Duodenal mucosa (tissue), 2 donors: ENCODE measurements at regions not wholly inside any gene's neighbourhood (a gene's known extent, or its start where the extent isn't known, plus 50 kb on each side); places are given as distances from the start of the nearest gene placed in this dataset.
"Not testable (repeated sequence)": the region's sequence is repeated elsewhere in the genome, so short reads cannot be mapped to it uniquely, and the experiment has no call there.

Experiments
- H3K27ac ChIP-seq: one replicate; pipeline ENCODE4 v1.7.0; 2013; ENCODE audit warnings: low read depth, low read length
- H3K27me3 ChIP-seq, 2 donors: one replicate each; pipeline ENCODE4 v1.7.0; 2013; ENCODE audit warnings: low read length in 2 of 2, control low read depth in 1 of 2; ENCODE audit not compliant: insufficient read depth in 2 of 2, control insufficient read depth in 1 of 2
- H3K36me3 ChIP-seq, 2 donors: one replicate each; pipeline ENCODE4 v1.7.0; 2013; ENCODE audit warnings: low read length in 2 of 2, control low read depth in 1 of 2; ENCODE audit not compliant: insufficient read depth in 2 of 2, control insufficient read depth in 1 of 2
- H3K4me1 ChIP-seq, 2 donors: one replicate each; pipeline ENCODE4 v1.7.0; 2013; ENCODE audit warnings: low read length in 2 of 2, control low read depth in 1 of 2; ENCODE audit not compliant: insufficient read depth in 2 of 2, control insufficient read depth in 1 of 2
- H3K4me3 ChIP-seq, 2 donors: one replicate each; pipeline ENCODE4 v1.7.0; 2013; ENCODE audit warnings: low read length in 2 of 2, low read depth in 1 of 2
- H3K9ac ChIP-seq, 2 donors: one replicate each; pipeline ENCODE4 v1.7.0; 2013; ENCODE audit warnings: low read length in 2 of 2, low read depth in 1 of 2
- H3K9me3 ChIP-seq, 2 donors: one replicate each; pipeline ENCODE4 v1.7.0; 2013; ENCODE audit warnings: low read length in 2 of 2, control low read depth in 1 of 2; ENCODE audit not compliant: control insufficient read depth in 1 of 2

DNA sequence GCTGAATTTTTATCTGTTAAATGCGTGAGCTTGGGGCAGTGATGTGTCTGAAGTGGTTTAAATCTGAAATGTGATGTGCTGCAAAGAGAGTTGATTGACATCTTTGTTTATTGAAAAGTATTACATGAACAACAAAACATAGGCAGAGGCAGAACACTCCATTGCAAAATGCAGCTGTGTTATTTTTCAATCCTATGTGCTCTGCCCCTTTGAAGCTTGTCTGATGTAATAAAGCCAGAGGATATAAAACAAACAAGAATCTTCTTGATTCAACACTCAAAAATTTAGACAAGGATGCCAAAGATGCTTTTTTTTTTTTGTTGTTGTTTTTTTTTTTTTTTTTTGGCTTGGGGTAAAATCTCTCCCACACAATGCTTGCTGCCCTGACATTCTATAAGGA lies 482.4 kb upstream of the MMS22L start:
- H3K27me3 ChIP-seq, result no peaks in the 10 kb centered on the region
- no peak overlapping the region for H3K27ac ChIP-seq
- no peaks in the 10 kb centered on the region for H3K9me3 ChIP-seq
- H3K9ac ChIP-seq, result no peak overlapping the region
- H3K4me1 ChIP-seq, result no peaks in the 10 kb centered on the region
- H3K4me3 ChIP-seq, result no peak overlapping the region
- H3K36me3 ChIP-seq, result no peaks in the 10 kb centered on the region

GRCh38 chr6:97771372-97771771 lies 488.4 kb upstream of the MMS22L start:
- no peak overlapping the region for H3K4me3 ChIP-seq
- H3K27ac ChIP-seq, result no peak overlapping the region
- no peaks in the 10 kb centered on the region for H3K27me3 ChIP-seq
- no peaks in the 10 kb centered on the region for H3K4me1 ChIP-seq
- H3K9me3 ChIP-seq, result no peaks in the 10 kb centered on the region
- no peak overlapping the region for H3K9ac ChIP-seq
- no peaks in the 10 kb centered on the region for H3K36me3 ChIP-seq

GRCh38 chr6:97775012-97775411 lies 492.0 kb upstream of the MMS22L start:
- no peaks in the 10 kb centered on the region for H3K36me3 ChIP-seq

GRCh38 chr6:97778290-97779038 lies 495.4 kb upstream of the MMS22L start:
- Histone ChIP-seq H3K4me1 (no peaks in the 10 kb centered on the region), H3K4me3 (no peak overlapping the region), H3K9ac (no peak overlapping the region), H3K27me3 (no peaks in the 10 kb centered on the region), H3K9me3 (no peaks in the 10 kb centered on the region), H3K36me3 (no peaks in the 10 kb centered on the region), H3K27ac (no peak overlapping the region)

More at GRCh38 chr6:97775012-97775411, 492.0 kb upstream of the MMS22L start:
- H3K27me3 ChIP-seq, result no peaks in the 10 kb centered on the region
- no peaks in the 10 kb centered on the region for H3K9me3 ChIP-seq
- no peak overlapping the region for H3K27ac ChIP-seq
- no peak overlapping the region for H3K4me3 ChIP-seq
- no peaks in the 10 kb centered on the region for H3K4me1 ChIP-seq
- H3K9ac ChIP-seq, result no peak overlapping the region

- not testable (repeated sequence) for H3K9ac ChIP-seq, H3K4me3 ChIP-seq
Observed at GRCh38 chr6:97779039-97779766, 496.2 kb upstream of the MMS22L start.

DNA sequence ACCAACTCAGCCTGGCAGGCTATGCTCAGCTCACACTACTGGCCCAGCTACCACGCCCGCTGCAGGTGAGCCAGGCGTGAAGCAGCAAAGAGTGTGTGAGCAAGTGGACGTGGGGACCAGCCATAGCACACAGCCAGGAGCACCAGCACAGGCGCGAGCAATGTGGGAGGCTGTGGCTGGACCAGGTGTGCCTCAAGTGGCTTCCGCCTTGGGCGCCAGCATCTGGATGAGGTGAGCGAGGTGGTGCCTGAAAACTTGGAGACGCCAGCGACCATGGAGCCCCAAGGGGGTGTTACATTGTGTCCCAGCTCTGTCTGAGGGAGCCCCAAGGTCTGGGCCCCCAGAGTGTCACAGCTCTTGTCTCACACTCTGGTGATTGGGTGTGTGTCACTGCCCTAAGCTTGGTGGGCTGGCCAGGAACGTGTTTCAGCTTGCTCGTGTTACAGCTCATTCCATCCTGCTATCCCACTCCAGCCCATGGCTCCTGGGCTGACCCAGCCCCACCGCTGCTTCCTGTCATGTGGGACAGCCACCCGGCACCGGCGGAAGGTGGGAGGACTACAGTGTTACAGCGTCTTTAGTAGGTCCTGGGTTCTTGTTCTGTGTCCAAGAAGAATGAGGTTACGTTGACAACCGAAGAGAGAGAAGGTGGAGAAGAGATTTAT lies 508.0 kb upstream of the MMS22L start:
- Histone ChIP-seq H3K4me1 (no peaks in the 10 kb centered on the region), H3K27ac (no peak overlapping the region)

More at GRCh38 chr6:97779039-97779766, 496.2 kb upstream of the MMS22L start:
- H3K4me1 ChIP-seq, H3K9me3 ChIP-seq, H3K27me3 ChIP-seq, H3K27ac ChIP-seq, H3K36me3 ChIP-seq: not testable (repeated sequence)

GRCh38 chr6:97805596-97805995 lies 522.6 kb upstream of the MMS22L start:
- Histone ChIP-seq H3K4me3 (no peak overlapping the region), H3K4me1 (no peaks in the 10 kb centered on the region), H3K27ac (no peak overlapping the region), H3K9me3 (no peaks in the 10 kb centered on the region), H3K27me3 (no peaks in the 10 kb centered on the region), H3K9ac (no peak overlapping the region), H3K36me3 (no peaks in the 10 kb centered on the region)

More for the DNA sequence above, 508.0 kb upstream of the MMS22L start:
- no peaks in the 10 kb centered on the region for H3K9me3 ChIP-seq
- no peak overlapping the region for H3K4me3 ChIP-seq
- no peaks in the 10 kb centered on the region for H3K27me3 ChIP-seq
- H3K9ac ChIP-seq, result no peak overlapping the region
- H3K36me3 ChIP-seq, result no peaks in the 10 kb centered on the region

DNA sequence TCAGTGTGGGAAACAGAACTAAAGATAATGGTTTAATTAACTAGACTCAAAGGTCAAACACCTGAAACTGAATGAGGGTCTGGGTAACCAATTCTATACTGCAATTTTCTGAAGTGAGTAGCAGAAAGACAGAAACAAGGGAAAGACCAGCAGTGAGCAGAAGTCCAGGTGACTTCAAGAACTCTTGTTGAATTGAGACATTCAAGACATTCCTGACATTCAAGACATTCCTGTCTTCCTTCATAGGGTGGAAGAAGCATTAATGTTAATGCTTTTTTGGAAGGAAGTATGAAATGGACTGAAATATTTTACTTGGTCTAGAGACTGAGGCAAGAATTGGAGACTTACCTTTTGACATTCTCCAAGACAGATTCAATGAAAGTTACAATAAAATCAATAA lies 529.9 kb upstream of the MMS22L start:
- Histone ChIP-seq H3K27ac (no peak overlapping the region), H3K4me1 (no peaks in the 10 kb centered on the region)

GRCh38 chr6:97813889-97814567 lies 531.0 kb upstream of the MMS22L start:
- no peaks in the 10 kb centered on the region for H3K4me1 ChIP-seq
- H3K27me3 ChIP-seq, result no peaks in the 10 kb centered on the region
- no peaks in the 10 kb centered on the region for H3K9me3 ChIP-seq
- H3K9ac ChIP-seq, result no peak overlapping the region
- H3K4me3 ChIP-seq, result no peak overlapping the region
- no peak overlapping the region for H3K27ac ChIP-seq
- no peaks in the 10 kb centered on the region for H3K36me3 ChIP-seq

More for the DNA sequence above, 529.9 kb upstream of the MMS22L start:
- H3K9me3 ChIP-seq, result no peaks in the 10 kb centered on the region
- no peaks in the 10 kb centered on the region for H3K27me3 ChIP-seq
- H3K9ac ChIP-seq, result no peak overlapping the region
- no peaks in the 10 kb centered on the region for H3K36me3 ChIP-seq
- H3K4me3 ChIP-seq, result no peak overlapping the region
